H1 (cell line): ENCODE measurements at regions not wholly inside any gene's neighbourhood (a gene's known extent, or its start where the extent isn't known, plus 50 kb on each side); places are given as distances from the start of the nearest gene placed in this dataset.

Experiments
- CTCF ChIA-PET: fragments of 300-600 bp; sonication (Branson Sonifier 250); formaldehyde crosslinking; loops from one replicate; lab custom pipeline; 2021; ENCODE audit not compliant: partially characterized antibody; lab: Charles Lee
- POLR2A ChIA-PET: fragments of 300-600 bp; sonication (Branson Sonifier 250); formaldehyde crosslinking; loops from one replicate; lab custom pipeline; 2021; ENCODE audit warnings: inconsistent platforms; ENCODE audit not compliant: partially characterized antibody; lab: Charles Lee
- DNase-seq, 2 experiments: peaks; one replicate each; pipeline versions ENCODE4 v3.0.0 to v3.0.0-alpha.2; 2010 to 2022; ENCODE audit warnings: low spot score in 2 of 2, low read depth in 1 of 2, mixed read lengths in 1 of 2
- FAIRE-seq: peaks from 2 replicates; lab custom pipeline; 2011; peaks lifted over from hg19 to GRCh38; lab: Jason Lieb, UNC
- H2AFZ ChIP-seq: 2 replicates; pipeline ENCODE4 v1.8.1; 2012; ENCODE audit warnings: low read length, inconsistent platforms
- H2AK5ac ChIP-seq: 2 replicates; pipeline ENCODE4 v1.6.1; 2013; ENCODE audit warnings: low read depth, low read length
- H2BK120ac ChIP-seq: replicated peaks from 2 replicates; pipeline ENCODE3; 2013; ENCODE audit warnings: low read depth, low read length, inconsistent platforms
- H2BK12ac ChIP-seq: 2 replicates; pipeline ENCODE4 v1.6.1; 2013; ENCODE audit warnings: low read depth, low read length
- H2BK15ac ChIP-seq: 2 replicates; pipeline ENCODE4 v1.6.1; 2013; ENCODE audit warnings: low read length
- H2BK20ac ChIP-seq: 2 replicates; pipeline ENCODE4 v1.6.1; 2013; ENCODE audit warnings: low read length
- H2BK5ac ChIP-seq: 2 replicates; pipeline ENCODE4 v1.6.1; 2013; ENCODE audit warnings: low read depth, low read length
- H3K14ac ChIP-seq: 2 replicates; pipeline ENCODE4 v1.6.1; 2013; ENCODE audit warnings: inconsistent platforms; ENCODE audit not compliant: insufficient read length
- H3K18ac ChIP-seq: 2 replicates; pipeline ENCODE4 v1.6.1; 2013; ENCODE audit warnings: low read length; ENCODE audit errors: extremely low read depth
- H3K23ac ChIP-seq: 2 replicates; pipeline ENCODE4 v1.6.1; 2013; ENCODE audit warnings: inconsistent platforms; ENCODE audit not compliant: insufficient read length
- H3K23me2 ChIP-seq: 2 replicates; pipeline ENCODE4 v1.6.1; 2013; ENCODE audit warnings: low read depth, low read length
- H3K27ac ChIP-seq: 2 replicates; pipeline ENCODE4 v1.6.1; 2011; ENCODE audit warnings: low read depth, low read length, inconsistent platforms
- H3K27me3 ChIP-seq, 4 experiments: replicated peaks in 1 of 4; 1 replicate in 1 of 4; 2 replicates in 3 of 4; pipeline versions ENCODE4 v1.6.1 to v1.8.1; 2011 to 2013; ENCODE audit warnings: low read length in 3 of 4, mild to moderate bottlenecking in 3 of 4, inconsistent platforms in 2 of 4, mixed read lengths in 2 of 4, moderate library complexity in 1 of 4; ENCODE audit not compliant: control insufficient read depth in 3 of 4, insufficient read depth in 3 of 4; ENCODE audit errors: extremely low read depth in 1 of 4
- H3K36me3 ChIP-seq, 4 experiments: 2 replicates each; pipeline versions ENCODE4 v1.6.1 to v1.8.1; 2011 to 2013; ENCODE audit warnings: mild to moderate bottlenecking in 4 of 4, low read length in 3 of 4, moderate library complexity in 2 of 4, control low read depth in 1 of 4, inconsistent platforms in 1 of 4; ENCODE audit not compliant: insufficient read depth in 4 of 4, control insufficient read depth in 2 of 4
- H3K4ac ChIP-seq: replicated peaks from 2 replicates; pipeline ENCODE3; 2013; ENCODE audit warnings: low read length, low read depth, mixed read lengths, inconsistent platforms; ENCODE audit not compliant: insufficient read length
- H3K4me1 ChIP-seq, 4 experiments: replicated peaks in 1 of 4; 1 replicate in 1 of 4; 2 replicates in 3 of 4; pipeline versions ENCODE4 v1.6.1 to v1.8.1; 2011 to 2013; ENCODE audit warnings: low read length in 3 of 4, inconsistent platforms in 2 of 4, mixed read lengths in 1 of 4; ENCODE audit not compliant: insufficient read depth in 4 of 4, control insufficient read depth in 3 of 4
- H3K4me2 ChIP-seq, 2 experiments: 2 replicates each; pipeline versions ENCODE4 v1.6.1 to v1.8.1; 2011 to 2013; ENCODE audit warnings: low read depth in 2 of 2, low read length in 2 of 2, control low read depth in 1 of 2, inconsistent platforms in 1 of 2, mild to moderate bottlenecking in 1 of 2; ENCODE audit not compliant: insufficient read depth in 1 of 2
- H3K4me3 ChIP-seq, 4 experiments: fragments of 200-600, 300-600 bp in 1 of 4; sonication (generic), shearing (Covaris generic), sonication (Bioruptor Twin) in 1 of 4; 2 replicates each; pipeline versions ENCODE4 v1.5.1 to v1.8.1; 2011 to 2016; ENCODE audit warnings: low read length in 4 of 4, low read depth in 3 of 4, control low read depth in 2 of 4, inconsistent platforms in 2 of 4, mild to moderate bottlenecking in 2 of 4, mixed read lengths in 1 of 4, moderate library complexity in 1 of 4; ENCODE audit not compliant: insufficient read depth in 2 of 4; ENCODE audit errors: extremely low read depth in 1 of 4
- H3K56ac ChIP-seq: replicated peaks from 2 replicates; pipeline ENCODE3; 2013; ENCODE audit warnings: low read depth, mild to moderate bottlenecking, mixed read lengths, low read length, inconsistent platforms; ENCODE audit not compliant: insufficient read length
- H3K79me1 ChIP-seq: 2 replicates; pipeline ENCODE4 v1.6.1; 2013; ENCODE audit warnings: low read depth, low read length, control low read depth
- H3K79me2 ChIP-seq, 2 experiments: 2 replicates each; pipeline versions ENCODE4 v1.6.1 to v1.8.1; 2012 to 2013; ENCODE audit warnings: low read length in 2 of 2, mild to moderate bottlenecking in 2 of 2, inconsistent platforms in 1 of 2; ENCODE audit not compliant: insufficient read depth in 2 of 2, control insufficient read depth in 1 of 2
- H3K9ac ChIP-seq, 4 experiments: replicated peaks in 1 of 4; 1 replicate in 1 of 4; 2 replicates in 3 of 4; pipeline versions ENCODE4 v1.6.1 to v1.8.1; 2011 to 2013; ENCODE audit warnings: low read depth in 3 of 4, low read length in 3 of 4, control low read depth in 2 of 4, mild to moderate bottlenecking in 2 of 4, moderate library complexity in 2 of 4, inconsistent platforms in 1 of 4; ENCODE audit errors: extremely low read depth in 1 of 4
- H3K9me3 ChIP-seq, 2 experiments: 2 replicates each; pipeline versions ENCODE4 v1.6.1 to v1.8.1; 2012 to 2013; ENCODE audit warnings: mild to moderate bottlenecking in 2 of 2, moderate library complexity in 2 of 2, control low read depth in 1 of 2, inconsistent platforms in 1 of 2, low read depth in 1 of 2, low read length in 1 of 2, mixed read lengths in 1 of 2; ENCODE audit not compliant: insufficient read depth in 2 of 2
- H4K20me1 ChIP-seq, 2 experiments: replicated peaks in 1 of 2; 2 replicates each; pipeline versions ENCODE3 to v1.8.1; 2011 to 2013; ENCODE audit warnings: inconsistent platforms in 2 of 2, low read length in 2 of 2, mild to moderate bottlenecking in 1 of 2; ENCODE audit not compliant: insufficient read depth in 2 of 2, control insufficient read depth in 1 of 2
- H4K5ac ChIP-seq: 2 replicates; pipeline ENCODE4 v1.6.1; 2013; ENCODE audit warnings: low read length, low read depth, mixed read lengths, inconsistent platforms; ENCODE audit not compliant: insufficient read length
- H4K8ac ChIP-seq: 2 replicates; pipeline ENCODE4 v1.8.0; 2013; ENCODE audit warnings: mild to moderate bottlenecking, moderate library complexity, low read length, inconsistent platforms; ENCODE audit not compliant: insufficient read depth; ENCODE audit errors: extremely low read depth
- H4K91ac ChIP-seq: replicated peaks from 2 replicates; pipeline ENCODE3; 2013; ENCODE audit warnings: low read length, mixed read lengths, inconsistent platforms; ENCODE audit not compliant: insufficient read length
- CBX8 ChIP-seq: fragments of 300-800, 300-1000 bp; sonication (generic); IDR thresholded peaks from 2 replicates; pipeline ENCODE4 v1.7.1; 2016; ENCODE audit warnings: low read depth, low read length, borderline replicate concordance
- CEBPB ChIP-seq: IDR thresholded peaks from 2 replicates; pipeline ENCODE4 v1.6.1; 2012; ENCODE audit warnings: low read depth, low read length
- CHD2 ChIP-seq: IDR thresholded peaks from 2 replicates; pipeline ENCODE4 v1.6.1; 2012; ENCODE audit warnings: low read length, improper control_type of control experiment
- CTBP2 ChIP-seq: IDR thresholded peaks from 2 replicates; pipeline ENCODE4 v1.7.0; 2011; ENCODE audit warnings: borderline replicate concordance, mild to moderate bottlenecking, moderate library complexity, mixed read lengths, low read length; ENCODE audit not compliant: insufficient read depth, insufficient read length
- EP300 ChIP-seq, 2 experiments: IDR thresholded peaks; 1 replicate in 1 of 2; 2 replicates in 1 of 2; pipeline ENCODE4 v1.6.1; 2011 to 2012; ENCODE audit warnings: low read depth in 2 of 2, low read length in 2 of 2, mild to moderate bottlenecking in 2 of 2, borderline replicate concordance in 1 of 2, inconsistent platforms in 1 of 2, moderate library complexity in 1 of 2
- GTF2F1 ChIP-seq: IDR thresholded peaks from 2 replicates; pipeline ENCODE4 v1.6.1; 2012; ENCODE audit warnings: low read depth, low read length, improper control_type of control experiment, borderline replicate concordance
- RNF2 ChIP-seq: fragments of 200-900, 300-1000 bp; sonication (generic); IDR thresholded peaks from 2 replicates; pipeline ENCODE4 v1.7.1; 2016; ENCODE audit warnings: borderline replicate concordance, low read depth, mild to moderate bottlenecking, antibody characterized with exemption, low read length; ENCODE audit not compliant: poor library complexity, severe bottlenecking; ENCODE audit errors: missing control alignments
- YY1 ChIP-seq: IDR thresholded peaks from 2 replicates; pipeline ENCODE4 v1.6.1; 2011; ENCODE audit warnings: low read depth, mild to moderate bottlenecking, low read length
- WGBS, 2 experiments: shearing (Covaris generic) in 1 of 2; methylation state at CpG; one replicate each; pipeline versions ENCODE4 v1.1.6 to v1.1.7; 2013 to 2015; ENCODE audit warnings: low lambda C conversion rate in 2 of 2, mixed read lengths in 2 of 2, inconsistent platforms in 1 of 2, low coverage in 1 of 2, missing lambda C conversion rate in 1 of 2; ENCODE audit not compliant: insufficient replicate concordance in 2 of 2, insufficient coverage in 1 of 2, insufficient read length in 1 of 2; ENCODE audit errors: extremely low coverage in 1 of 2, missing lambda C conversion rate in 1 of 2; 5-methylcytosine and 5-hydroxymethylcytosine counted together
- TF ChIP-seq, protein P1 (sequence below): IDR thresholded peaks from 2 replicates; pipeline ENCODE4 v1.6.1; 2012; ENCODE audit warnings: inconsistent platforms
- TF ChIP-seq, protein P2 (sequence below): IDR thresholded peaks from 2 replicates; pipeline ENCODE4 v1.6.1; 2011; ENCODE audit warnings: low read length, improper control_type of control experiment
- TF ChIP-seq, protein P3 (sequence below): IDR thresholded peaks from 2 replicates; pipeline ENCODE4 v1.6.1; 2012; ENCODE audit warnings: low read length, inconsistent platforms

DNA sequence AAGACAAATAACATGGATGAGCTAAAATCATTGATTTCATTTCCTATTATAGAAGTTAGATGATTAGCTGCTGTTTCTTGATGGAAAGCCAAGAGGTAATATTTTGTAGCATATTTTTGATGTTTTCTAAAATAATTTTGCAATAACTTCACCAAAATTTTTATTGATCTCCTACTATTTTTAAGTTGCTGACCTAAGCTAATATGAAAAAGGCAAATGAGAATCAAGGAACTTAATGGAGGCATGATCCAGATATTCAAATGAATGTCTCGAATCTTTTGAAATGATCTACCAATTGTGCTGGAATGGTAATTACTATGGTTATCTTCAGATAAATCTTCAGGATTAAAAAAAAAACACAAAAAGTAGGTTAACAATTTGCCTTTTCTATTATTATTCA lies 1591.4 kb upstream of the PCDH7 start:
- no peak overlapping the region for H4K8ac ChIP-seq
- no peaks in the 10 kb centered on the region for H3K4me1 ChIP-seq
- H2BK5ac ChIP-seq, result no peak overlapping the region
- TF ChIP-seq, protein P1, sequence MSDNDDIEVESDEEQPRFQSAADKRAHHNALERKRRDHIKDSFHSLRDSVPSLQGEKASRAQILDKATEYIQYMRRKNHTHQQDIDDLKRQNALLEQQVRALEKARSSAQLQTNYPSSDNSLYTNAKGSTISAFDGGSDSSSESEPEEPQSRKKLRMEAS, result no peak
- TF ChIP-seq CBX8 (no peak), EP300 (IDR thresholded peaks at IDR 0.05; ENCODE audit: borderline replicate concordance in 1 of 2, low read depth in 2 of 2, low read length in 2 of 2) (no peak), CTBP2 (no peak), CHD2 (no peak), RNF2 (no peak), CEBPB (no peak), YY1 (no peak), GTF2F1 (no peak)
- TF ChIP-seq, protein P2, sequence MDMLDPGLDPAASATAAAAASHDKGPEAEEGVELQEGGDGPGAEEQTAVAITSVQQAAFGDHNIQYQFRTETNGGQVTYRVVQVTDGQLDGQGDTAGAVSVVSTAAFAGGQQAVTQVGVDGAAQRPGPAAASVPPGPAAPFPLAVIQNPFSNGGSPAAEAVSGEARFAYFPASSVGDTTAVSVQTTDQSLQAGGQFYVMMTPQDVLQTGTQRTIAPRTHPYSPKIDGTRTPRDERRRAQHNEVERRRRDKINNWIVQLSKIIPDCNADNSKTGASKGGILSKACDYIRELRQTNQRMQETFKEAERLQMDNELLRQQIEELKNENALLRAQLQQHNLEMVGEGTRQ, result no peak
- TF ChIP-seq, protein P3, sequence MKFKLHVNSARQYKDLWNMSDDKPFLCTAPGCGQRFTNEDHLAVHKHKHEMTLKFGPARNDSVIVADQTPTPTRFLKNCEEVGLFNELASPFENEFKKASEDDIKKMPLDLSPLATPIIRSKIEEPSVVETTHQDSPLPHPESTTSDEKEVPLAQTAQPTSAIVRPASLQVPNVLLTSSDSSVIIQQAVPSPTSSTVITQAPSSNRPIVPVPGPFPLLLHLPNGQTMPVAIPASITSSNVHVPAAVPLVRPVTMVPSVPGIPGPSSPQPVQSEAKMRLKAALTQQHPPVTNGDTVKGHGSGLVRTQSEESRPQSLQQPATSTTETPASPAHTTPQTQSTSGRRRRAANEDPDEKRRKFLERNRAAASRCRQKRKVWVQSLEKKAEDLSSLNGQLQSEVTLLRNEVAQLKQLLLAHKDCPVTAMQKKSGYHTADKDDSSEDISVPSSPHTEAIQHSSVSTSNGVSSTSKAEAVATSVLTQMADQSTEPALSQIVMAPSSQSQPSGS, result no peak

More for the DNA sequence above, 1591.4 kb upstream of the PCDH7 start:
- no peaks in the 10 kb centered on the region for H3K9me3 ChIP-seq
- H3K27me3 ChIP-seq, result no peaks in the 10 kb centered on the region
- no peak overlapping the region for H3K23ac ChIP-seq
- CTCF ChIA-PET, result no interaction called here
- DNase-seq, result no peak
- H4K5ac ChIP-seq, result no peak overlapping the region
- no peak overlapping the region for H3K14ac ChIP-seq
- no peak overlapping the region for H3K56ac ChIP-seq
- no peaks in the 10 kb centered on the region for H3K79me2 ChIP-seq
- H2BK120ac ChIP-seq, result no peak overlapping the region
- H3K4me2 ChIP-seq, result no peak overlapping the region
- H2BK15ac ChIP-seq, result no peak overlapping the region
- H2BK20ac ChIP-seq, result no peak overlapping the region
- H2BK12ac ChIP-seq, result no peak overlapping the region
- POLR2A ChIA-PET, result no interaction called here
- H4K91ac ChIP-seq, result no peak overlapping the region
- no peak overlapping the region for H3K27ac ChIP-seq
- 93% methylated on average over 1 of the region's 1 CpG; no CpG with 5 or more reads in 1 of the 2 experiments for WGBS, 2 experiments
- no peak overlapping the region for H3K18ac ChIP-seq
- no peak overlapping the region for H2AFZ ChIP-seq
- H4K20me1 ChIP-seq, result no peaks in the 10 kb centered on the region
- H3K23me2 ChIP-seq, result no peaks in the 10 kb centered on the region
- no peak overlapping the region for H3K9ac ChIP-seq
- no peaks in the 10 kb centered on the region for H3K79me1 ChIP-seq
- no peaks in the 10 kb centered on the region for H3K36me3 ChIP-seq
- no peak overlapping the region for H3K4me3 ChIP-seq
- H2AK5ac ChIP-seq, result no peak overlapping the region
- no peak for FAIRE-seq
- H3K4ac ChIP-seq, result no peak overlapping the region
